NB4 (cell line): ENCODE measurements at regions not wholly inside any gene's neighbourhood (a gene's known extent, or its start where the extent isn't known, plus 50 kb on each side); places are given as distances from the start of the nearest gene placed in this dataset.

ENCODE experiments used
- CTCF ChIP-seq: IDR thresholded peaks from one replicate; pipeline ENCODE4 v1.5.1; 2012; ENCODE audit warnings: low read depth, low read length
- POLR2A ChIP-seq: IDR thresholded peaks from 2 replicates; pipeline ENCODE4 v1.6.1; 2011; ENCODE audit warnings: mild to moderate bottlenecking; ENCODE audit not compliant: insufficient read length; ENCODE audit errors: extremely low read depth
- TF ChIP-seq, protein P1 (sequence below): IDR thresholded peaks from 2 replicates; pipeline ENCODE4 v1.6.1; 2011; ENCODE audit warnings: low read depth, low read length

- no peak for TF ChIP-seq CTCF
- no peak for TF ChIP-seq POLR2A
- TF ChIP-seq, protein P1, sequence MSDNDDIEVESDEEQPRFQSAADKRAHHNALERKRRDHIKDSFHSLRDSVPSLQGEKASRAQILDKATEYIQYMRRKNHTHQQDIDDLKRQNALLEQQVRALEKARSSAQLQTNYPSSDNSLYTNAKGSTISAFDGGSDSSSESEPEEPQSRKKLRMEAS, result no peak
Measured at GRCh38 chr7:24227603-24228359, 56.2 kb upstream of the NPY start.
